ENCODE measurements at regions not wholly inside any gene's neighbourhood (a gene's known extent, or its start where the extent isn't known, plus 50 kb on each side); places are given as distances from the start of the nearest gene placed in this dataset.

DNA sequence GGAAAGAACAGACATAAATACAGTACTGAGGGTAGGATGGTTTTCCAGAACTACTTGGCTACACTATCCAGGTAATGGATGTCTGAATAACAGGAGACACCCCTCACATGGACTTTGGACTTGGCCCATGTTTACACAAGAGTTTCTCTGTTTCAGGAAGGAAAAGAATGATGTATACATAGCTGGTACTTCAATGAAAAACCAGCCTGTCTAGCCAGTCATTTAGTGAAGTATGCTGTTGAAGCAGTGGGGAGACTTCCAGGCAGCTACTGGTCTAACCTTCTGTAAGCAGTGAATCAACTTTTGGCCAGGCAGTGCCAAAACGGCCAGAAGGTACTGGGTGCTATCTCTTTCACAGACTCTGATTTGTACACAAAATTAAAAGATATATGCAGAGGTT, 135.0 kb downstream of the MBL2 start:
- TF ChIP-seq, protein P1, sequence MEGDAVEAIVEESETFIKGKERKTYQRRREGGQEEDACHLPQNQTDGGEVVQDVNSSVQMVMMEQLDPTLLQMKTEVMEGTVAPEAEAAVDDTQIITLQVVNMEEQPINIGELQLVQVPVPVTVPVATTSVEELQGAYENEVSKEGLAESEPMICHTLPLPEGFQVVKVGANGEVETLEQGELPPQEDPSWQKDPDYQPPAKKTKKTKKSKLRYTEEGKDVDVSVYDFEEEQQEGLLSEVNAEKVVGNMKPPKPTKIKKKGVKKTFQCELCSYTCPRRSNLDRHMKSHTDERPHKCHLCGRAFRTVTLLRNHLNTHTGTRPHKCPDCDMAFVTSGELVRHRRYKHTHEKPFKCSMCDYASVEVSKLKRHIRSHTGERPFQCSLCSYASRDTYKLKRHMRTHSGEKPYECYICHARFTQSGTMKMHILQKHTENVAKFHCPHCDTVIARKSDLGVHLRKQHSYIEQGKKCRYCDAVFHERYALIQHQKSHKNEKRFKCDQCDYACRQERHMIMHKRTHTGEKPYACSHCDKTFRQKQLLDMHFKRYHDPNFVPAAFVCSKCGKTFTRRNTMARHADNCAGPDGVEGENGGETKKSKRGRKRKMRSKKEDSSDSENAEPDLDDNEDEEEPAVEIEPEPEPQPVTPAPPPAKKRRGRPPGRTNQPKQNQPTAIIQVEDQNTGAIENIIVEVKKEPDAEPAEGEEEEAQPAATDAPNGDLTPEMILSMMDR (IDR thresholded peaks at IDR 0.05), result no peak
- TF ChIP-seq POLR2A (IDR thresholded peaks at IDR 0.05), result no peak

Data from transverse colon (tissue), 3 donors.